ENCODE measurements at regions not wholly inside any gene's neighbourhood (a gene's known extent, or its start where the extent isn't known, plus 50 kb on each side); places are given as distances from the start of the nearest gene placed in this dataset.

DNA sequence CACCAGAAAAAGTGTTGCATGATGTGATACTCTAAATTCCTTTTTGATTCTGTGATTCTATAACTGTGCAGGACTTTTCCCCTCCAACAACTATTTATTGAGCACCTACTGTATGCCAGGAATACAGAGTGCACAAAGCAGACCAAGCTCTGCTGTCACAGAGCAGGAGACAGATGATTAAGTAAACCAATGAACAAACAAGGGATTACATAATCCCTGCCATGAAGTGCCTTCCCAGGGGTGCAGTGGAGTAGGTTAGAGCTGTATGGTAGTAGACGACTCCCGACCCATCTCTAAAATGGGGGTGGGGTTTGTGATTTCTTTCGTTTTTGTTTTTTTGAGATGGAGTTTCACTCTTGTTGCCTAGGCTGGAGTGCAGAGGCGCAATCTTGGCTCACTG lies 213.9 kb downstream of the TBX5 start:
- TF ChIP-seq REST (IDR thresholded peaks at IDR 0.05; ENCODE audit: insufficient read depth in 1 of 2, low read depth in 2 of 2, low read length in 2 of 2) (no peak), FOXP2 (optimal IDR thresholded peaks at IDR 0.05; ENCODE audit: borderline replicate concordance, extremely low read depth, extremely low read length, insufficient read depth) (no peak), POLR2AphosphoS5 (IDR thresholded peaks at IDR 0.05; ENCODE audit: low read depth, low read length) (no peak), SIN3A (IDR thresholded peaks at IDR 0.05; ENCODE audit: borderline replicate concordance, insufficient read depth, low read length) (no peak), TAF1 (IDR thresholded peaks at IDR 0.05; ENCODE audit: borderline replicate concordance, insufficient read depth, low read length) (no peak)

GRCh38 chr12:114191581-114191980 lies 214.4 kb downstream of the TBX5 start:
- TF ChIP-seq SIN3A (IDR thresholded peaks at IDR 0.05; ENCODE audit: borderline replicate concordance, insufficient read depth, low read length) = no peak

GRCh38 chr12:114190971-114191370 lies 215.0 kb downstream of the TBX5 start:
- TF ChIP-seq FOXP2 (optimal IDR thresholded peaks at IDR 0.05; ENCODE audit: borderline replicate concordance, extremely low read depth, extremely low read length, insufficient read depth) (no peak), POLR2AphosphoS5 (IDR thresholded peaks at IDR 0.05; ENCODE audit: low read depth, low read length) (no peak), REST (IDR thresholded peaks at IDR 0.05; ENCODE audit: insufficient read depth in 1 of 2, low read depth in 2 of 2, low read length in 2 of 2) (no peak), SIN3A (IDR thresholded peaks at IDR 0.05; ENCODE audit: borderline replicate concordance, insufficient read depth, low read length) (no peak), TAF1 (IDR thresholded peaks at IDR 0.05; ENCODE audit: borderline replicate concordance, insufficient read depth, low read length) (no peak)

DNA sequence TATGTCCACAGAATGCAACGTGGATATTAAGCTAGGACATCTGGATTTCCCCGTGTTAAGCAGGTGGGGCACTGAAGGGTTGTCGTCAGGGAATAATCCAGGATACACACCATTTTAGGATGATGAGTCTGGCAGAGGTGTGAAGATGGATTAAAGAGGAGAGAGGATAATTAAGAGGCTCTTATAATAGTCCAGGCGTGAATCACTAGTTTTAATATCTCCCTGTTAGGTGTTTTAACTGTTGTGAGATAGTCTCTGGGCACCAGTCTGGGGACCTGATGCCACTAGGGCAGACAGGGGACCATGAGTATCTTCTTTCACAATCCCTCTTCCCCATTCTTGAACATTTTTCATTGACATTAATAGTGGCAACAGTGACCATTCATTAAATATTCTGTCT lies 216.7 kb downstream of the TBX5 start:
- TF ChIP-seq TAF1 (IDR thresholded peaks at IDR 0.05; ENCODE audit: borderline replicate concordance, insufficient read depth, low read length) (no peak), REST (IDR thresholded peaks at IDR 0.05; ENCODE audit: insufficient read depth in 1 of 2, low read depth in 2 of 2, low read length in 2 of 2) (no peak), POLR2AphosphoS5 (IDR thresholded peaks at IDR 0.05; ENCODE audit: low read depth, low read length) (no peak), SIN3A (IDR thresholded peaks at IDR 0.05; ENCODE audit: borderline replicate concordance, insufficient read depth, low read length) (no peak), FOXP2 (optimal IDR thresholded peaks at IDR 0.05; ENCODE audit: borderline replicate concordance, extremely low read depth, extremely low read length, insufficient read depth) (no peak)

GRCh38 chr12:114186241-114187002 lies 219.5 kb downstream of the TBX5 start:
- no peak for TF ChIP-seq REST (IDR thresholded peaks at IDR 0.05; ENCODE audit: insufficient read depth in 1 of 2, low read depth in 2 of 2, low read length in 2 of 2)
- no peak for TF ChIP-seq POLR2AphosphoS5 (IDR thresholded peaks at IDR 0.05; ENCODE audit: low read depth, low read length)
- TF ChIP-seq TAF1 (IDR thresholded peaks at IDR 0.05; ENCODE audit: borderline replicate concordance, insufficient read depth, low read length) = no peak
- TF ChIP-seq SIN3A (IDR thresholded peaks at IDR 0.05; ENCODE audit: borderline replicate concordance, insufficient read depth, low read length) = no peak
- TF ChIP-seq FOXP2 (optimal IDR thresholded peaks at IDR 0.05; ENCODE audit: borderline replicate concordance, extremely low read depth, extremely low read length, insufficient read depth) = no peak
